ENCODE measurements at regions not wholly inside any gene's neighbourhood (a gene's known extent, or its start where the extent isn't known, plus 50 kb on each side); places are given as distances from the start of the nearest gene placed in this dataset.

- no peak for TF ChIP-seq POLR2AphosphoS5 (IDR thresholded peaks at IDR 0.05)
- TF ChIP-seq CTCF (IDR thresholded peaks at IDR 0.05): no peak
Observed at GRCh38 chr1:217965156-217965786, 319.8 kb upstream of the RRP15 start.

Data from breast epithelium (tissue), 3 donors.